Activated T-helper 9 cell treated with anti-CD3 and anti-CD28 coated beads, Interleukin-2, amount 50 U/mL, for 16 hours (primary cell): ENCODE measurements at regions not wholly inside any gene's neighbourhood (a gene's known extent, or its start where the extent isn't known, plus 50 kb on each side); places are given as distances from the start of the nearest gene placed in this dataset.
"Not testable (repeated sequence)": the region's sequence is repeated elsewhere in the genome, so short reads cannot be mapped to it uniquely, and the experiment has no call there.

ENCODE experiments used
- DNase-seq: peaks from one replicate; pipeline ENCODE4 v3.0.0-alpha.2; 2020; ENCODE audit warnings: low read depth

- no peak for DNase-seq
Measured at GRCh38 chr5:174793684-174794328, 69.4 kb downstream of the MSX2 start.

GRCh38 chr5:174793076-174793475 is 68.7 kb downstream of the MSX2 start:
- no peak for DNase-seq

- DNase-seq, result not testable (repeated sequence)
Measured at GRCh38 chr5:174792265-174792664, 67.9 kb downstream of the MSX2 start.

- no peak for DNase-seq
Measured at GRCh38 chr5:174790906-174791305, 66.5 kb downstream of the MSX2 start.

- DNase-seq, result no peak
Measured at GRCh38 chr5:174789596-174789995, 65.2 kb downstream of the MSX2 start.

- no peak for DNase-seq
Measured at GRCh38 chr5:174785120-174785680, 60.8 kb downstream of the MSX2 start.
